NB4 (cell line): ENCODE measurements at regions not wholly inside any gene's neighbourhood (a gene's known extent, or its start where the extent isn't known, plus 50 kb on each side); places are given as distances from the start of the nearest gene placed in this dataset.

Experiments used
- DNase-seq: peaks from one replicate; pipeline ENCODE4 v3.0.0; 2010; ENCODE audit warnings: low read depth
- H3K4me3 ChIP-seq: one replicate; pipeline ENCODE4 v1.5.1; 2011; ENCODE audit warnings: mild to moderate bottlenecking, low read depth, low read length, moderate library complexity
- MYC ChIP-seq: IDR thresholded peaks from 2 replicates; pipeline ENCODE4 v1.6.1; 2011; ENCODE audit warnings: low read depth, low read length
- POLR2A ChIP-seq: IDR thresholded peaks from 2 replicates; pipeline ENCODE4 v1.6.1; 2011; ENCODE audit warnings: mild to moderate bottlenecking; ENCODE audit not compliant: insufficient read length; ENCODE audit errors: extremely low read depth
- TF ChIP-seq, protein P1 (sequence below): IDR thresholded peaks from 2 replicates; pipeline ENCODE4 v1.6.1; 2011; ENCODE audit warnings: low read depth, low read length
- TF ChIP-seq, protein P2 (sequence below): IDR thresholded peaks from one replicate; pipeline ENCODE4 v1.5.1; 2012; ENCODE audit warnings: low read depth, low read length

DNA sequence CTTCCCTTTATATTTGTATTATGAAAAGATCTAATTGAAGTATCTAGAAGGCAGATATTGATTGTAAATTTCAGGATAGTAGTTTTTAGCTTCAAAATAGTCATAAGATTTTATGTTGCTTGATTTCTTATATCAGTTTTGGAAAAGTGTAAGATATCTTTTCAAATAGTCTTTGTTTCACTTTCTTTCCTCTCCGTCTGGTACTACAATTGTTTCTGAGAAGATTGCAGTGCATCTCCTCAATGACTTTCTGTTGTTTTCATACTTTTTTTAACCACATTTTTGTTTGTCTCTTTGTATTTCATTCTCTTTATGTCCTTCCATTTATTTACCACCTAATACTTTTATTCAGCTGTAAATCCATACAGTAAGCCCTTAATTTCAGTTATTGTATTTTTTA, 964.6 kb upstream of the B3GALT2 start:
- no peak overlapping the region for H3K4me3 ChIP-seq
- no peak for TF ChIP-seq MYC
- TF ChIP-seq, protein P1, sequence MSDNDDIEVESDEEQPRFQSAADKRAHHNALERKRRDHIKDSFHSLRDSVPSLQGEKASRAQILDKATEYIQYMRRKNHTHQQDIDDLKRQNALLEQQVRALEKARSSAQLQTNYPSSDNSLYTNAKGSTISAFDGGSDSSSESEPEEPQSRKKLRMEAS, result no peak
- TF ChIP-seq, protein P2, sequence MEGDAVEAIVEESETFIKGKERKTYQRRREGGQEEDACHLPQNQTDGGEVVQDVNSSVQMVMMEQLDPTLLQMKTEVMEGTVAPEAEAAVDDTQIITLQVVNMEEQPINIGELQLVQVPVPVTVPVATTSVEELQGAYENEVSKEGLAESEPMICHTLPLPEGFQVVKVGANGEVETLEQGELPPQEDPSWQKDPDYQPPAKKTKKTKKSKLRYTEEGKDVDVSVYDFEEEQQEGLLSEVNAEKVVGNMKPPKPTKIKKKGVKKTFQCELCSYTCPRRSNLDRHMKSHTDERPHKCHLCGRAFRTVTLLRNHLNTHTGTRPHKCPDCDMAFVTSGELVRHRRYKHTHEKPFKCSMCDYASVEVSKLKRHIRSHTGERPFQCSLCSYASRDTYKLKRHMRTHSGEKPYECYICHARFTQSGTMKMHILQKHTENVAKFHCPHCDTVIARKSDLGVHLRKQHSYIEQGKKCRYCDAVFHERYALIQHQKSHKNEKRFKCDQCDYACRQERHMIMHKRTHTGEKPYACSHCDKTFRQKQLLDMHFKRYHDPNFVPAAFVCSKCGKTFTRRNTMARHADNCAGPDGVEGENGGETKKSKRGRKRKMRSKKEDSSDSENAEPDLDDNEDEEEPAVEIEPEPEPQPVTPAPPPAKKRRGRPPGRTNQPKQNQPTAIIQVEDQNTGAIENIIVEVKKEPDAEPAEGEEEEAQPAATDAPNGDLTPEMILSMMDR, result no peak
- TF ChIP-seq POLR2A, result no peak
- no peak for DNase-seq

DNA sequence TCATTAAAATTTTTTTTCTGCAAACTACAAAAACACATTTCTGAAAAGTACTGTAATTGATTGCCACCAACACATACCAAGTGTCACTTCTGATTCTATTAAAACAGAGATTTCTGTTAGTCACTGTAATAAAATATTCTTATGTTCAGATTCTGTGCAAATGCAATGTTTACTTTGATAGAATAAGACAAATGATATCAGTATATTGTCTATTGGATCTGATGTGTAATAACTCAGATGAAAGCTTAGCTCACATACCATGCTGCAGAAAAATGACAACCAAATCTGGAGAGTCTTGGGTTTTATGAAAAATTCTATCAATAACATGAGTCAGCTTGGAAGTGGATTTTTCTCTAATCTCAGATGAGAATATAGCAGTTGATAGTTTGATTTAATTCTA, 963.8 kb upstream of the B3GALT2 start:
- no peak for DNase-seq
- TF ChIP-seq, protein P1, result no peak
- TF ChIP-seq, protein P2, result no peak
- TF ChIP-seq POLR2A (no peak), MYC (no peak)
- no peak overlapping the region for H3K4me3 ChIP-seq

DNA sequence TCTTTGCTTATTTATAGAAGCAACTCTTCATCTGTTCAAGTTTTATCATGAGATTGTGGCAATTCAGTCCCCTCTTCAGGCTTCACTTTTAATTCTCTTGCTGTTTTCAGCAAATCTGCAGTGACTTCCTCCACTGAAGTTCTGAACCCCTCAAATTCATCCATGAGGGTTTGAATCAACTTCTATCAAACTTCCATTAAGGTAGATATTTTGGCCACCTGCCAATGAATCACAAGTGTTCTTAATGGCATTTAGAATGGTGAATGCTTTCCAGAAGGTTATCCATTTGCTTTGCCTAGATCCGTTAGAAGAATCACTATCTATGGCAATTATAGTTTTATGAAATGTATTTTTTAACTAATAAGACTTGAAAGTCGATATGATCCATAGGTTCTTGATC, 946.7 kb upstream of the B3GALT2 start:
- TF ChIP-seq MYC (no peak), POLR2A (no peak)
- TF ChIP-seq, protein P1, result no peak
- TF ChIP-seq, protein P2, result no peak
- no peak for DNase-seq
- H3K4me3 ChIP-seq, result no peak overlapping the region

DNA sequence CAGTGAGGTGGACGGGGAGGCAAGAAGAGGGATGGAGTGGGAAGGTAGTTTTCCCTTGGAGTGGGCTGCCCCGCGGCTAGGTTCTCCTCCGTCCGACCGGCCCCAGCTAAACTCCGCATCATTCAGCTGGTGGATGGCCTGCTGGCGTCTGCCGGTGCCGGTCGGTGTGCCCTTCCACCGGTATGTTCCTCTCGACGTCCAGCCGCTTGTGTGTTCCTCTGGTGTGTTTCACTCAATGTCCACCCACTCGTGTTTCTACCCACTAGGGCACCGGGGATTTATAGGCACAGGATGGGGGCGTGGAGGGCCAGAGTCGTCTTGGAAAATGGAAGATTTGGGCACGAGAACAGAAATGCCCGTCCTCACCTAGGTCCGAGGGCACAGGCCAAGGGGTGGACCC, 931.7 kb upstream of the B3GALT2 start:
- TF ChIP-seq MYC (no peak), POLR2A (no peak)
- TF ChIP-seq, protein P2, result no peak
- TF ChIP-seq, protein P1, result no peak

DNA sequence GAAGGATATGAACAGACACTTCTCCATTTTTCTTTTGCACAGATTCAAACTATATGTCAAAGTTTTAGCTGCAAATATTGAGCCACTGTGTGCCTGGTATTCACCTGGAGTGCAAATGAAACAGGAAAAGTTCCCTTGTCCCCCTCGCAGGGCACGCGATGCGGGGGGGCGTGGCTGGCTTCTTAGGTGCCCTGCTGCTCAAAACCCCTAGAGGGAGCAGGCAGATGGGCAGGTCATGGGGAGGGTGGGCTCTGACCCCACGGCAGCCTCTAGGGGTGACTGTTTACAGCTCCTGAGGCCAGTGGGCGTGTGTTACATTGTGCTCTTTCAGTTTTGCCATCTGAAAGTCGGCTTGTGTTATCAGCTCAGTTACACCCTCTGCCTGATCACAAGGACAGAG, 931.2 kb upstream of the B3GALT2 start:
- TF ChIP-seq, protein P1, result no peak
- TF ChIP-seq, protein P2, result no peak
- no peak for TF ChIP-seq POLR2A
- no peak for TF ChIP-seq MYC

More for the DNA sequence above, 931.7 kb upstream of the B3GALT2 start:
- H3K4me3 ChIP-seq, result no peak overlapping the region
- no peak for DNase-seq

DNA sequence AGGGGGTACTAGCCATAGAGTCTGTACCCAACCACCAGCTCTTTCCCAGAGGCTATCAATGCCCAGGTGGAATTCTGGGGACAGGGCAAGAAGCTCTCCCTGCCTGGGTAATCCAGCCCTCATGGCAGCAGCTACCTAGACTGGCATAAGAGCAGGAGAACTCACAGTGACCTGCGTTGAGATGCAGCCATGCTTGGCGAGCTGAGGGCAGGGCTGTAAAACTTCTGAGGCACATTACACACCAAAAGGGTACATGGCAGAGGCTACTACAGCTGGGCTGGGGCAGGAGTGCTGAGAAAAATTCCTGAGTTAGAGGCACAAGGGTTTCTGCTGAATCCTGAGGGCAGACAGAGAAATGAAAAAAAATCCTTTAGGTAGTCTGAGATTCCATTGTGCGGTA, 927.9 kb upstream of the B3GALT2 start:
- TF ChIP-seq, protein P2, result no peak
- TF ChIP-seq, protein P1, result no peak
- TF ChIP-seq MYC (no peak), POLR2A (no peak)
- no peak overlapping the region for H3K4me3 ChIP-seq
- DNase-seq, result no peak

More for the DNA sequence above, 931.2 kb upstream of the B3GALT2 start:
- no peak overlapping the region for H3K4me3 ChIP-seq
- peak; percentile 7 for DNase-seq
